HCT116 (cell line): ENCODE measurements at regions not wholly inside any gene's neighbourhood (a gene's known extent, or its start where the extent isn't known, plus 50 kb on each side); places are given as distances from the start of the nearest gene placed in this dataset.

Experiments used
- CBX3 ChIP-seq: IDR thresholded peaks from 2 replicates; pipeline ENCODE4 v1.6.1; 2012; ENCODE audit warnings: low read depth
- CEBPB ChIP-seq: IDR thresholded peaks from 2 replicates; pipeline ENCODE4 v1.6.1; 2012; ENCODE audit warnings: low read depth
- EZH2 ChIP-seq: fragments of 200-600 bp; sonication (generic); IDR thresholded peaks from 2 replicates; pipeline ENCODE4 v1.6.1; 2017; ENCODE audit warnings: antibody characterized with exemption, mixed run types
- FOSL1 ChIP-seq: IDR thresholded peaks from 2 replicates; pipeline ENCODE4 v1.6.1; 2012; ENCODE audit warnings: low read depth
- JUND ChIP-seq: IDR thresholded peaks from 2 replicates; pipeline ENCODE4 v1.6.1; 2012
- POLR2A ChIP-seq: IDR thresholded peaks from 2 replicates; pipeline ENCODE4 v1.7.0; 2011; ENCODE audit warnings: borderline replicate concordance; ENCODE audit not compliant: insufficient read depth, insufficient read length; ENCODE audit errors: extremely low read depth
- POLR2AphosphoS5 ChIP-seq: IDR thresholded peaks from 2 replicates; pipeline ENCODE4 v1.6.1; 2011; ENCODE audit warnings: mild to moderate bottlenecking, low read depth, low read length, moderate library complexity
- REST ChIP-seq: IDR thresholded peaks from 2 replicates; pipeline ENCODE4 v1.6.1; 2012; ENCODE audit warnings: low read depth
- SIN3A ChIP-seq: IDR thresholded peaks from 2 replicates; pipeline ENCODE4 v1.6.1; 2012; ENCODE audit warnings: low read depth
- SP1 ChIP-seq: IDR thresholded peaks from 2 replicates; pipeline ENCODE4 v1.6.1; 2012; ENCODE audit warnings: low read depth
- TCF7L2 ChIP-seq: IDR thresholded peaks from 2 replicates; pipeline ENCODE4 v1.7.0; 2011; ENCODE audit warnings: borderline replicate concordance, inconsistent platforms; ENCODE audit not compliant: insufficient read depth, insufficient read length; ENCODE audit errors: extremely low read depth
- TF ChIP-seq, protein P1 (sequence below), 3 experiments: fragments of 200-600 bp in 1 of 3; sonication (generic) in 1 of 3; IDR thresholded peaks in 2 of 3; conservative IDR thresholded peaks in 1 of 3; 2 replicates each; pipeline ENCODE4 v1.5.1; 2012 to 2017; ENCODE audit warnings: low read depth in 2 of 3, low read length in 2 of 3, antibody characterized with exemption in 1 of 3, borderline replicate concordance in 1 of 3, control low read depth in 1 of 3, mild to moderate bottlenecking in 1 of 3, mixed read lengths in 1 of 3, mixed run types in 1 of 3, moderate library complexity in 1 of 3; ENCODE audit not compliant: insufficient read depth in 1 of 3

DNA sequence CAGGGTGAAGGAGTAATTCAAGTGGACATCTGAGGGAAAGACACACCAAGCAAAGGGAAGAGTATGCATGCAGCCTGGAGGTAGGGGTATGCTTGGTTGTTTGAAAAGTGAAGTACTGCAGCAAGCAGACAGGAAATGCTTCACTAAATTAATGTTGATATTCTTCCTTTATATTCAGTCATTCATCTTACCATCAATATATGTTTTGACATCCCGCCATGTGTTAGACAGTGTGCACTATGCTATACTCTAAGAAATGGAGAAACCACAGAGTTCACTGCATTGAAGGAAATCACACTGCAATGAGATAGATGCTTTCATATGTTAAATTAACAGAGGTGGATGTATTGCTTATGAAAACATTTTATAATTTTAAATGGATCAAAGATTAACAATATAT is 82.9 kb downstream of the HSPA13 start:
- TF ChIP-seq SP1 (no peak), EZH2 (no peak), POLR2AphosphoS5 (no peak), JUND (no peak), REST (no peak), POLR2A (no peak), FOSL1 (no peak), CEBPB (no peak), TCF7L2 (no peak), SIN3A (no peak), CBX3 (no peak)
- TF ChIP-seq, protein P1, sequence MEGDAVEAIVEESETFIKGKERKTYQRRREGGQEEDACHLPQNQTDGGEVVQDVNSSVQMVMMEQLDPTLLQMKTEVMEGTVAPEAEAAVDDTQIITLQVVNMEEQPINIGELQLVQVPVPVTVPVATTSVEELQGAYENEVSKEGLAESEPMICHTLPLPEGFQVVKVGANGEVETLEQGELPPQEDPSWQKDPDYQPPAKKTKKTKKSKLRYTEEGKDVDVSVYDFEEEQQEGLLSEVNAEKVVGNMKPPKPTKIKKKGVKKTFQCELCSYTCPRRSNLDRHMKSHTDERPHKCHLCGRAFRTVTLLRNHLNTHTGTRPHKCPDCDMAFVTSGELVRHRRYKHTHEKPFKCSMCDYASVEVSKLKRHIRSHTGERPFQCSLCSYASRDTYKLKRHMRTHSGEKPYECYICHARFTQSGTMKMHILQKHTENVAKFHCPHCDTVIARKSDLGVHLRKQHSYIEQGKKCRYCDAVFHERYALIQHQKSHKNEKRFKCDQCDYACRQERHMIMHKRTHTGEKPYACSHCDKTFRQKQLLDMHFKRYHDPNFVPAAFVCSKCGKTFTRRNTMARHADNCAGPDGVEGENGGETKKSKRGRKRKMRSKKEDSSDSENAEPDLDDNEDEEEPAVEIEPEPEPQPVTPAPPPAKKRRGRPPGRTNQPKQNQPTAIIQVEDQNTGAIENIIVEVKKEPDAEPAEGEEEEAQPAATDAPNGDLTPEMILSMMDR (IDR thresholded peaks at IDR 0.05 in 2 of 3, conservative IDR thresholded peaks at IDR 0.05 in 1 of 3; ENCODE audit: borderline replicate concordance in 1 of 3, insufficient read depth in 1 of 3, low read depth in 2 of 3, low read length in 2 of 3): no peak
